CMK (cell line): ENCODE measurements at regions not wholly inside any gene's neighbourhood (a gene's known extent, or its start where the extent isn't known, plus 50 kb on each side); places are given as distances from the start of the nearest gene placed in this dataset.

ENCODE experiments used
- DNase-seq: peaks from one replicate; pipeline ENCODE4 v3.0.0-alpha.2; 2010; ENCODE audit warnings: low read depth

DNA sequence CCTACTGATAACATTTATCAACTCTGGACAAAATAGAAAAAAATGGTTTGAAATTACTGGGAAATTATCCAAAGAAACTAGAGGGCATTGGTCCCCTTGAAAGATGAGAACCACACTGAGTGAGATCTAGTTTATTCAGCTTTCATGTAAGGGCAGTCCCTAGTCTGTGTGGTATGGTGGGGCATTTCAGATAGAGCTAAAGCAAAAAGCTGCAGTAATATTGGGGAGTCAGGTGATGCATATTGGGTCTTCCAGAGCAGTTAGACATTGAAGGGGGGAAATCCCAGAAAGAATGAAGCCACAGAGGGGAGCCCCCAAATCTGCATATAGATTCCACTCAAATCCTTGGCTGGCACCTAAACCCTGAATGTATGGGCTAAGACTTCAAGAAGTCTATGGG lies 347.7 kb upstream of the POU3F1 start:
- DNase-seq = no peak

DNA sequence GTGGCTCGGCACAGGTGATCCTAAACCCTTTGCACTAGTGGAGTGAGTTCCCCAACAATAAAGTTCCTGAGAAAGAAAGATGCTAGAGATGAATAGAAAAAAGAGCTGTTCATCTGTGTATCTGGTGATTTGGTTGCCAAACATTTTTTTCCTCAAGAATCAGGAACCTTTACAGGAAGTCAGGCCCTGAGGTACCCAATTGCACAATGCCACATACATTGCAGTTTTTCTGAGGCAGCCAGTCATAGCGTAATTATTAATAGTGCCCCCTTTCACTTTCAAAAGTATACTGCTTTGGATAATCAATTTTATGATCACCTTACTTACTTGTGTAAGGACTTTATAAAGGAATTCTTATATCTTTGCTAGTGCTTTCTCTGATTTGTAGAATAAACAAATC lies 346.3 kb upstream of the POU3F1 start:
- no peak for DNase-seq

DNA sequence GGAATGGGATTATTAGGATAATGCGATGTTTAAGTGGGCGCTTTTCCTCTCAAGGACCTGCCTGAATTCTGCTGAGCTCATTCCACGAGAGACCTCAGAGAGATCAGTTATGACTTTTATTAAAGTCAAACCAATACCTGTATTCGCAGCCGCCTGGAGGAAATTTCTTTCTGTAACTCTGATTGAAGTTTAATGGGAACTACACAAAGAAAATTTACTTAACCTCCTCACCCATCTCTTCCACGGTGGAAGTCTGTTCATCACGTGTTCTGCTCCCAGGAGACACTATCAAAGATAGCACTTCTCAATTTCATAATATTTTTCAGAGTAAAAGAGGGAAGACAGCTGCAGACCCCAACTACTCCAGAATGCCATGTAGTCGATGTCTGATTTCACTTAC lies 334.7 kb upstream of the POU3F1 start:
- no peak for DNase-seq

DNA sequence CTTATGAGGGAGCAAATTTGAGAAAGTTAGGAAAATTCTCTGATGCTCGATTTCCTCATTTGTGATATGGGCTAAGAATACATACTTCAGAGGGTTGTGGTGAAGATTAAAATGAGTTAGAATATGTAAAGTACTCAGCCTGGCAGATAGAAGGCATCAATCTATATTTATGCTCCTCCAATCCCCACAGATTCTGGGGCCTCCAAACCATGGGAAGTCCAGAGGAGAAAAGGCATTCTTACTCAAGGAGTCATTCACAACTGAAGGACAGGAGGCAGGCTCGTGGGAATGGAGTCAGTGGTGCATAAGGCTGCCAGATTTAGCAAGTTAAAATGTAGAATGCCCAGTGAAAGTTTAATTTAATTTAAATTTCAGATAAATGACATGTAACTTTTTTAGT lies 330.0 kb upstream of the POU3F1 start:
- DNase-seq = no peak

GRCh38 chr1:38375035-38375434 lies 328.4 kb upstream of the POU3F1 start:
- DNase-seq = no peak

DNA sequence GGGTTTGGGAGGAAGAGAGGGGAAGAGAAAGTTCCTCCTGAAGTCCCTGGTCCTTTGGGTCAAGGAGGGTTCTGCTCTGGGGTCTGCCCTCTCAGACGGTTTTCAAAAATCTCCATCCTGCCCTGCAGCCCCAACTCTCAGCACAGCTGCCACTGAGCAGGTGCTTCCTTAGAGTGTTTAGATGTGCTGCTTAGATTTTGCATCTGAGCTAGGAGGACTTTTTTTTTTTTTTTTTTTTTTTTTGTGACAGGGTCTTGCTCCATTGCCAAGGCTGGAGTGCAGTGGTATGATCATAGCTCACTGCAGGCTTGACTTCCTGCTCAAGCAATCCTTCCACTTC lies 324.9 kb upstream of the POU3F1 start:
- no peak for DNase-seq

DNA sequence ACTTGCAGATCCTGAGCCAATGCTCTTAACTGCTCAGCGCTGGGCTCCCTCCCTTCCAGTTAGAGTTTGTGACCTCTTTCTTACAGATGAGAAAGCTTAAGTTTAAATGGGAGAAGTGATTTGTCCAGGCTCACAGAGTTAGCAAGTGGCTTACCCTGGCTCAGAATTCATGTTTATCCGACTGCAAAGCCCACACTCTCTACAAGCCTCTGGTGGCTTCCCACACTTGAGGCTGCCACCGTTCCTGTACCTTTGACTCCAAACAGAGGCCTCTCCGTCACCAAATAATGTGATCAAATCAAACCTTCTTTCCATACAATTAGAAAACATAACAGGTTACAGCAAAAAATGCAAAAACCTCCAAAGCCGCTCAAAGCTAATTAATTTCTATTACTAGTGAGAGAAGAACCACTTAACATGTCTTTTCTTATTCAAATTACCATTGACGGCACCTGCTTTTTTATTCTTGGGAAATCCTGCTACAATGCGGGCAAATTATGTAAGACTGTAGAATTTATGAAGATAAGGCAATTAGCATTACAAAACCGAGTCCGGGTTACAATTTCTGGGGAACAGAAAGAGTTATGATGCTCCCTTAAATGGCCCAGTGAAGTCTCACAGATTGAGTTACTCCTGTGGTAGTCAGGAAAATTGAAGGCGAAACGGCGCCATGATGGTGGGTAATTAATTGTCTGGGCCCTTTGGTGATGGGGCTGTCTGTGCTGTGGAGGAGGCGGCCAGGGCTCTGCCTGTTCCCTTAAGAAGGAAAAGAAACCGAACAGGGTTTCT lies 324.3 kb upstream of the POU3F1 start:
- DNase-seq = no peak

DNA sequence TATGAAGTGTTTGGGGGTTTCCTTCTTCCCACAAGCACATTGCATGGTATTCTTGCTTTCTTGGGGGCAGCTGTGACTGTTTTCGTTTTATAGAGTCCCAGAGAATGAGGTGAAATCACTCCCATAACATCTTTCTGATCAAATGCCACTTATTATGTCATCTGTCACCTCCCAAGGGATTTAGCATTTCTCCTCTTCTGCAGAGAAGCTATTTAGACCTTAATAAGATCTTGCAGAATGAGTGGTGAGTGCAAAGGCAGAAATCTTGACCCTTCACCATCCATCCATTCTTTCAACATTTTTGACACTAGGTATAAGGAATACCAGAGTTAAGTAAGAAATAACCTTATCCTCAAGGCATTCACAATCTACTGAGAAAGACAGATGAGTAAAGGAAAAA lies 318.6 kb upstream of the POU3F1 start:
- no peak for DNase-seq

GRCh38 chr1:38361566-38361965 lies 315.0 kb upstream of the POU3F1 start:
- DNase-seq = no peak

GRCh38 chr1:38360807-38361206 lies 314.2 kb upstream of the POU3F1 start:
- no peak for DNase-seq

- DNase-seq = no peak
These were observed 307.4 kb upstream of the POU3F1 start for GRCh38 chr1:38353956-38354355.

- no peak for DNase-seq
These were observed 306.3 kb upstream of the POU3F1 start for GRCh38 chr1:38352869-38353268.

DNA sequence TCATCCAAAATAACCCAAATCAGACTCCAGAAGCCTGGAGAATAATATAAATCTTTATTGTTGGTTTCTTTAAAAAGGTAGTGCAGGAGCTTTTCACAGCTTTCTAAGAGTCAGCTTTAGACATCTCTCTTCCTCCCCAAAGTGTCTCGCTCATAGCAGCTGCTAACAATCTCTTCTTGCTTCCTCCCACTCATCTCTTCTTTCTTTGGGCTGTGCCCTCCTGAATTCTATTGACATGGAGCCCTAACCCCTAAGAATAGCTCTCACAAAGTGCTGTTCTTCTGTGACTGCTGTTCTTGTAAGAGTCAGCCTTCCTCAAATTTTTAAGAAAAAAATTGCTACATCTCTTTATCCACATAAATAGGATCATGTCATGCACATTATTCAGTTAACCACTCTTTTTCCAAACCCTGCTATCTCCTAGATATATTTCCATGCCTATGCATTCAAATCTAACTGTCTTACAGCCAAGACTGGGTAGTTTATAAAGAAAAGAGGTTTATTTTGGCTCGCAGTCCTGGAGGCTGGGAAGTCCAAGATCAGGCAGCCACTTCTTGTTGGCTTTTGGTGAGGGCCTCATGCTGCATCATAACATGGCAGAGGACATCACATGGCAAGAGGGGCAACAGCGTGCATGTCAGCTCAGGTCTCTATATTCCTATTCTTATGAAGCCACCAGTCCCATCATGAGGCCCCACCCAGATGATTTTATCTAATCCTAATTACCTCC lies 301.0 kb upstream of the POU3F1 start:
- no peak for DNase-seq

GRCh38 chr1:38344716-38345115 lies 298.1 kb upstream of the POU3F1 start:
- no peak for DNase-seq

- no peak for DNase-seq
These were observed 295.1 kb upstream of the POU3F1 start for GRCh38 chr1:38341694-38342093.

GRCh38 chr1:38340409-38340808 lies 293.8 kb upstream of the POU3F1 start:
- no peak for DNase-seq

- no peak for DNase-seq
These were observed 291.1 kb upstream of the POU3F1 start for GRCh38 chr1:38337711-38338110.

GRCh38 chr1:38336961-38337360 lies 290.4 kb upstream of the POU3F1 start:
- no peak for DNase-seq

- DNase-seq = no peak
These were observed 289.8 kb upstream of the POU3F1 start for GRCh38 chr1:38336301-38336923.

DNA sequence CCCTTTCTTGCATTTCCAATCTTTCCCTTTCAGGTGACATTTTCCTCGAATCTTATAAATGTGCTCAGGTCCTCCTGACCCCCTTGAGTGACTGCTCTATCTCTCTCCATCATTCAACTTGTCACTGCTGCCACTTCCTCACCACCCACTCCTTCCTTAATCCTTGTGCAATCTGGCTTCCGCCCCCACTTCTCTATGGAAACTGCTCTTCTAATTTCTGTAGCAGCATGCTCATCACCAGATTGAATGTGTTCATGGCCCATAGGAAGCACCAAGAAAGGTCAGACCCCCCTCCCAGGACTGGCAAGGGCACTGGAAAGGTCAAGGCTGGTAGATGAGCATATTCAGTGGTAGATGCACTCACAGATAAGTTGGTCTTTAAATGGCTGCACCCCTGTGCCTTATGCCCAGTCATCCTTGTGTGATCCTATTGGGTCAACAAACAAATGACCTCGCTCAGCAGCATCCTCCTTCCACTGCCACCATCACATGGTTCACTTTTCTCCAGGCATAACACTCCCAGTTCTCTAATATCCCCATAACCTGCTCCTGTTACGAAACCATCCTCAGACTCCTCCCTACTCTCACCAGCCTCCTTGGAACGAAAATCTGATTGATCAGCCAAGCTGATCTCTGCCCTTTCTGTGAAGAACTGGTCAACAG lies 288.5 kb upstream of the POU3F1 start:
- no peak for DNase-seq

DNA sequence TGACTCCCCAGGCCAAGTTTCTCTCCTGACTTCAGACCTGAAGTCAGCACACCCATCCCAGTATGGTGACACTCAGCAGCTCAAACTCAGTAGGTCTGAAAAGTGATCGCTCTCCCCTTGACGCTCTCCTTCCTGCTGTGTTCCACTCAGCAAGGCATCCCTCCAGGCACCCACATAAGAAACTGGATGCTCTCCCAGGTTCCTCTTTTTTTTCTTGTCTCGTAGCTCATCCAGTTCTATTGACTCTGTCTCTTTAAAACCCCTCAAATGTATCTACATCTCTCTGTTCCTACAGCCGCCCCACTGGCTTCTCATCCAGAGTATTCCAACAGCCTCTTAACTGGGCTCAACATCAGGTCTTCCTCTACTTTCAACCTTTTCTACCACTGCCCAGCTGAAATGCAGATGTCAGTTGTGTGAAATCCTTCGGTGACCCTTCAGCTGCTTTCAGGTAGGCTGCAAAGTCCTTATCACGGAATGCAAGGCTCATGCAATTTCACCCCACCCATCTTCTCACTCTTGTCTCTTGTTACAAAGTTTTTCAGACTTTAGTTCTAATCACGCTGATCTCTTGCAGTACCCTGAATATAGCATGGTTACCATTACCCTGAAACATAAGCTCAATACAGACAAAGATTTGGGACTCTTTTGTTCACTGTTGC lies 286.2 kb upstream of the POU3F1 start:
- no peak for DNase-seq

- no peak for DNase-seq
These were observed 285.1 kb upstream of the POU3F1 start for GRCh38 chr1:38331496-38332210.
